NCI-H82 treated with DMSO at 0.1 percent for 48 hours (cell line): ENCODE measurements at regions not wholly inside any gene's neighbourhood (a gene's known extent, or its start where the extent isn't known, plus 50 kb on each side); places are given as distances from the start of the nearest gene placed in this dataset.
"Not testable (repeated sequence)": the region's sequence is repeated elsewhere in the genome, so short reads cannot be mapped to it uniquely, and the experiment has no call there.

Experiments
- DNase-seq: peaks from one replicate; lab custom pipeline; 2025; ENCODE audit not compliant: unreplicated experiment; lab: John Stamatoyannopoulos, UW

- DNase-seq: no peak
These were observed 136.0 kb upstream of the TNRC6C start for GRCh38 chr17:77822302-77823030.

- no peak for DNase-seq
These were observed 134.3 kb upstream of the TNRC6C start for GRCh38 chr17:77824102-77824779.

- no peak for DNase-seq
These were observed 133.7 kb upstream of the TNRC6C start for GRCh38 chr17:77824780-77825280.

DNA sequence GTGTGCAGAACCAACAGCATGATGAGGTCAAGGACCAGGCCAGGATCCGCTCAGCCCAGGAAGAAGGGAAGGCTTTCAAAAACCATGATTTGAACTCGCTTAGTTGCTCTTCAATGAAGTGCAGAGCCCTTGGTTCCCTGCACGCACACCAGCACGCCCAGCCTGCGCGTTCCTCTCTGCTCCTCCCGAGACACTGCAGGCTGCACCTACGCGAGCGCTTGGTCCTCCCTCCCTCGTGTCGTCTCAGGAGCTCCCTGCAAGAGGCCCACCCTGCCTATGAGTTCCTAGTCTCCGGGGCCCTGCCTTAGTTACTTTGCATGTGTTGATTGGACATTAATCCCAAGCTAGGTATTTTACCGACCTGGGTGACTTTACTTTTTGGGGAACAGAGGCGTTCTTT, 132.9 kb upstream of the TNRC6C start:
- no peak for DNase-seq

DNA sequence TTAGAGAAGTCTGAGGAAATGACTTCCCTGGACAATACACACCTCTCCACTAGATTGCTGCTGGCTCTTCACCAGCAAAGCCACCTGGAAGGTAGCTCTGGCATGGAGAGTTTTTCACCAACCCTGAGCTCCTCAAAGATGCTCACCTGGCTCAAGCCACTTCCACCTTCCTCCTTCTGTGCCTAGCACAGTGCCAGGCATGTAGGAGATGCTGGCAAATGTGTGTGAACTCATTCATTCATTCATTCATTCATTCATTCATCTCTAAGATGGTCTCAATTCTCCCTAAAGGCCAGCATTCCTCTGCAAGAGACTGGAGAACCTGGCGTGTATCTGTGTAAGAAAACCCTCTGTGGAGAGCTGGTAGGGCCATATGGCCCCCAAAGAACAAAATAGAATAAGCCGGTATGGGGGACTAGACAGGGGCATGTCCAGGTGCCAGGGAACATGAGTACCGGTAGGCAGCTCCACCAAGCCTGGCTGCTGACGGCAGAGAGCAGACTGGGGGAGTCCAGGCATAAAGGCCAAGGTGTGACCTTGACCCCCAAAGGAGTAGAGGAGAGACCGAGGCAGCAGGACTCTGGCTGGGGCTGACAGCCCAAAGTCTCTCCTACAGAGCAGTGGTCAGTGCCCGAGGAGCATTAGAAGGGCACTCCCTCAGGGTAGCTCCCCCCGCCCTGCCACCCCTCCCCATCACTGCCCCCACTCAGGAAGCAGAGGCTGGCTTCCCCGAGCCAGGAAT, 132.2 kb upstream of the TNRC6C start:
- no peak for DNase-seq

DNA sequence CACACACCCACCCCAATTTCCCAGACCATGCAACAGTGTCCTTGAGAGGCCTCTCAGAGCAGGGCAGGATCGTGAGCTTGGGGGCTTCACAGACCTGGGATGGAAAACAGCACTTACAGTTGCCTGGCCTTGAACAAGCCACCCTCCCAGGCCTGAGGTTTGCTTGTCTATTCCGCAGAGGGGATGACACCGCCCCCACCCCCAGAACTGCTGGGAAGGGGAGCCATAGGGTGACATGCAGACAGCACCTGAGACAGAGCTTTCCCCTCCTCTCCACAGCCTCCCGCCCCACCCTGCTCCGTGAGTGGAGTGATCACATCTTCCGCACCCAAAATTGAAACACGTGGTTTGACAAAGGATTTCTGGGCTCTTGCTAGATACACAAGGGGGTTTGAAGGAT, 131.5 kb upstream of the TNRC6C start:
- no peak for DNase-seq

DNA sequence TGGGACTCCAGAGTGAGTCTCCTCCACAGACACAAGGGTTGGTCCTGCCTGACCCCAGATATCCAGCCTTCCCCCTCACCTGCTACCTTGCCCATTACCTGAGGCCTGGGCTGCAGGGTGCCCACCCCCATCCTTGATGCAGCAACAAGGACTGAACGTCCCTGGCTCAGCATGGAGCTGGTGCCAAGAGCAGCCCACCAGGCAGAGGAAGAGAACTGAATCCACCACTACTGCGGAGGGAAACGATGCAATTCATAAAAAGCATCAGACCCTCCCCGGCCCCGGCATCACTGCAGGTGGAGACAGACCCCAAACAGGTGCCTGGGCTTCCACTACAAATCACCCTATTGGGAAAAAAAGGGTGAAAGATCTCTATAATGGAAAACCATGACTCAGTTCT, 131.0 kb upstream of the TNRC6C start:
- DNase-seq: no peak

DNA sequence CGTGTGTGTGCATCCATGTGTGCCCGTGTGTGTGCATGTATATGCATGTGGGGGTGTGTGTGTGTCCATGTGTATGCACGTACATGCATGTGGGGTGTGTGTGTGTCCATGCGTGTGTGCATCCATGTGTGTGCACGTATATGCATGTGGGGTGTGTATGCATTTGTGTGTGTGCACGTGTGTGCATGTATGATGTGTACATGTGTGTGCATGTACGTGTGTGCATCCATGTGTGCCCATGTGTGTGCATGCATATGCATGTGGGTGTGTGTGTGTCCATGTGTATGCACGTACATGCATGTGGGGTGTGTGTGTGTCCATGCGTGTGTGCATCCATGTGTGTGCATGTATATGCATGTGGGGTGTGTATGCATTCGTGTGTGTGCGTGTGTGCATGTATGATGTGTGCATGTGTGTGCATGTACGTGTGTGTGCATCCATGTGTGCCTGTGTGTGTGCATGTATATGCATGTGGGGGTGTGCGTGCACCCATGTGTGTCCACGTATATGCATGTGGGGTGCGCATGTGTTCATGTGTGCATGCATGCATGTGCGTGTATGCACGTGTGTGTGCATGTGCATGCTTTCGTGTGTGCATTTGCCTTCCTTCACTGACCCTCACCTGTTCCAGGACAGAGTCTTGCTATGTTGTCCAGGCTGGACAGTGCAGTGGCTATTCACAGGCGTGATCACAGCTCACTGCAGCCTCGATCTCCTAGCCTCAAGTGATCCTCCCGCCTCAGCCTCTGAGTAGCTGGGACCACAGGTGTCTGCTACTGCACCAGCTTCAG, 129.6 kb upstream of the TNRC6C start:
- DNase-seq: no peak

DNA sequence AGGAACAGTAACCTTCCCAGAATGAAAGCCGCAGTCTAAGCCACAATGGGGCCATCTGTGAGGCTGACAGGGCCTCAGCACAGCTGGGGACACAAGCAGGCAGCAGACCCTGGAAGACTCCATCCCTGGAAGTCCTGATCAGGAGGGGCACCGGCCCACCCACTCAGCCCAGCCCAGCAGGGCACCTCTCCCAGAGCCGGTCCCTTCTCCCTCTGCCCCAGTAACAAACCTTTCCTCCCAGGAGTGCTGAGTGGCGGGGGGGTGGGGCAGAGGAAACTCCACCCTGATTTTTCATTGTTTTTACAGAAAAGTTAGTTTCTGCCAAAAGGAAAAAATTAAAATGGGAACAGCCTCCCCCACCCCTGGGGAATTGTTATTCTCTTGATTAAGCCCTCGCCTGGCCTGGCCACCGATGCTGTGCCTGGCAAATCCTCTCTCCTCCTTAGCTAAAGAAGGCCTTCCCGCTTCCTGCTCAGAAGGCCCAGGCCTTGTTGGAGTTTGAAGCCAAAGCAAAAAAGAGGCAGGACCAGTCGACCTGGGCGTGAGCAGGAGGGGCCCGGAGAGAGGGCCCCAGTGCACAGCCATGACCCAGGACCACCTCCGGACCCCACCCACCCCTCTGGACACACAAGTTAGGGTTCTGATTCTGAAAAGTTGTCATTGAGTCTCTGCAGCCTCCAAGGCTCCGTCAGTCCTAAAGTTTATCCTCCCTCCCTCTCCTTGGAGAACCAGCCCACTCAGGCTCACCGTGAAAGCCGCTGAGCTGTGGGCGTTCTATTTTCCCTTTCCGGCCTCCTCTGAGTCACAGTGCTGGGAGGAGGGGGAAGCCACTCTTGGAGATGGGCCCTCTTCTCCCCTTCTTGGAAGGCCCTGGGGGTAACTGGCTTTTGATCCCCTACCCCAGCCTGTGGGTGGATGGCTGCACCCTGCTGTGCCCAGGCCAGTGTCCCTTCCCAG, 128.4 kb upstream of the TNRC6C start:
- no peak for DNase-seq

DNA sequence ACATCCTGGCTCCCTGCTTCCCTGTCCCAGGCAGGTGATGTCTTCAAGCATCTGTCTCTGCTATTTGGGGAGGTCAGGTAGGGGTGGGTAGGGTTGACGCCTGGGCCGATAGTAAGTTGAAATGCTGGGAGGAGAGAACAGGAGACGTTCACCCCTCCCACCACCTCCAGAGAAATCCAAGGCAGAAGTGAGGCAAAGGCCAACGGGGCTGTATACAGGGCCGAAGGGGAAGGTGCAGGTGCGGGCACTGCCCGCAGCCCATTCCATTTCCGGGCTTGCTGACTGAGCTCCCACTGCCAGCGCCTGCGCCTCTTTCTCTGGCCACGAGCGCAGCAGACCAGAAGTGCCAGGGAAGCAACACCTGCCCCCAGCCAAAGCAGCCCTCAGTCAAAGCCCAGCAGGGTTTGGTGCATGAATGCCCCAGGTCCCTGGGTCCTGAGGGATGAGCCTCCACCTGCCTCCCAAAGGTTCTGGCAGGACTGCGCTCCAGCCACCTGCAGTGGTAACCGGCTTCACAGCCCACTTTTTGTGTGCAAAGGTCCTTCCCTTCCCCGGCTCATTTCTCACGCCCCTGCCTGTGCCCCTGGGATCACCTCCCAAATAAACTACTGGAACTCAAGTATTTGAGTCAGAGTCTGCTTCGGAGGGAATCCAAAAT, 127.6 kb upstream of the TNRC6C start:
- no peak for DNase-seq

GRCh38 chr17:77831474-77832179, 126.9 kb upstream of the TNRC6C start:
- DNase-seq: no peak

GRCh38 chr17:77832180-77832560, 126.3 kb upstream of the TNRC6C start:
- no peak for DNase-seq

GRCh38 chr17:77833769-77834168, 124.7 kb upstream of the TNRC6C start:
- no peak for DNase-seq

DNA sequence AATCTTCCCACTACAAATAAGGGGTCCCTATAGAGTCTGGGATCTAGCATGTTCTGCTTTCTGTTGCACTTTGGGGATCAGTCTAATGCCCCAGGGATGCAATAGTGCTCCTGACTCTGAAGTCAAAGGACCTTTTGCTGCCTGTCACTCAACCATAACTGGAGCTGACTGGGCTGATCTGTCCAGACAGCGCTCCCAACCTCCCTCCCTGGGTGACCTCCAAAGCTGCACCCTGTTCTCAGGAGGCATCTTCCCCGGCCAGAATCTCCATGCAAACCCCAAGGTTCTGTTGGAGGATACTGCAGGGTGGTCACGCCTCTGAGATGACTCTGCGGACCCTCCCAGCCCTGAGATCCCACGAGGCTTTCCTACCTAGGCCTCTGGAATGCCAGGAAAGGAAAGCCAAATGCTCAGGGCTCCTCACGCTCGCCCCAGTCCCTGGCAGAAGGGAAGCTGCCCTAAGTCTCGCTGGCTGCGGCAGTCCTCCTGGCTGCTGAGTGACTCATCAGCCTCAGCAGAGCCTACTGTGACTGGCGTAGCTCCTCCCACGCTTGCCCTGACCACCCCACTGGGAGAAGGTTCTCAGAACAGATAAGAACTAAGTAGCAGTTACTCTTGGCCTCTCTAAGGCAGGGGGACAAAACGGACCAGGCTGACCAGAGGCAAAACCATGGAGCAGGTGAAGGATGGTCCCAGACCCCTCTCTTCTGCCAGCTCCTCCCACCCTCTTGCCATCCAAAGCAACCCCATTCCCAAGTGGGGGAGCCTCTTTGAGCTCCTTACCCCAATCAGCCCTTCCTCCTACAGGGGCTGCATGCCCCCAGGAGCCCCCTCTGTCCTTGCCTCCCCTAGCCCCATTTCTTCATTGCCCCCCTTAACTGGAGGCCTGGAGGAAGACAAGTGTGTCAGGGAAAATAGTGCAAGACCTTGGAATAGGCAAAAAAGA, 124.1 kb upstream of the TNRC6C start:
- DNase-seq: no peak

DNA sequence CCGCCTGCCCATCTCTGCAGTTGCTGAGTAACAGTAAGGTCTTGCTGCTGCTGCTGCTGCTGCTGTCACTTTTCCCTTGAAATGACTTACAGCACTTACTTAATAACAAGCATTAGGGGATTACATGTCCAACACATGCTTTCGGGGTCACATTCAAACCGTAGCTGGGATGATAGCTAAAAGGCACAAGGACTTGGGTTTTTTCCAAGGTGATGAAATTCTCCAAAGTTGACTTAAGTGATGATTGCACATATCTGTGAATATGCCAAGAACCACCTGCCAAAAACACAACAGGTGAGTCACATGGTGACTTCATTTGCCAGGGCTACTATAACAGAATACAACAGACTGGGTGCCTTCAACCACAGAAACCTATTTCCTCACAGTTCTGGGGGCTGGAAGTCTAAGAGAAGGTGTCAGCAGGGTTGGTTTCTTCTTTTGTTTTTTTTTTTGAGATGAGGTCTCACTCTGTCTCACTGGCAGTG, 121.9 kb upstream of the TNRC6C start:
- DNase-seq: no peak

DNA sequence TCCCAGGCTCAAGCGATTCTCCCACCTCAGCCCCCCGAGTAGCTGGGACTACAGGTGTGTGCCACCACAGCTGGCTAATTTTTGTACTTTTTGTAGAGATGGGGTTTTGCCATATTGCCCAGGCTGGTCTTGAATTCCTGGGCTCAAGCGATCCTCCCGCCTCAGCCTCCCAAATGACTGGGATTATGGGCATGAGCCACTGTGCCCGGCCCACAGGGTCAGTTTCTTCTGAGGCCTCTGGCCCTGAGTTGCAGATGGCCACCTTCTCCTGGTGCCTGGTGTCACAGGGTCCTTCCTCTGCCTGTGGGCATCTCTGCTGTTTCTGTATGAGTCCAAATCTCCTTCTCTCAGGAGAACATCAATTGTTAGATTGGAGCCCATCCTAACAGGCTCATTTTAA, 121.4 kb upstream of the TNRC6C start:
- DNase-seq: not testable (repeated sequence)

- no peak for DNase-seq
These were observed 120.6 kb upstream of the TNRC6C start for GRCh38 chr17:77837917-77838316.
